HEK293 (cell line): ENCODE measurements at regions not wholly inside any gene's neighbourhood (a gene's known extent, or its start where the extent isn't known, plus 50 kb on each side); places are given as distances from the start of the nearest gene placed in this dataset.

Experiments used
- MYNN ChIP-seq: fragments of 450-650 bp; formaldehyde crosslinking; IDR thresholded peaks from 2 replicates; pipeline ENCODE4 v1.5.1; 2016; ENCODE audit warnings: missing biosample characterization, missing genetic modification characterization, borderline replicate concordance
- OSR2 ChIP-seq: fragments of 450-650 bp; formaldehyde crosslinking; IDR thresholded peaks from 2 replicates; pipeline ENCODE4 v1.5.1; 2016; ENCODE audit warnings: missing biosample characterization, missing genetic modification characterization
- TRIM28 ChIP-seq: IDR thresholded peaks from 2 replicates; pipeline ENCODE4 v1.6.1; 2011; ENCODE audit warnings: low read length, control low read depth, borderline replicate concordance
- ZBTB44 ChIP-seq: fragments of 450-650 bp; IDR thresholded peaks from 2 replicates; pipeline ENCODE4 v1.5.1; 2018; ENCODE audit warnings: missing biosample characterization, mild to moderate bottlenecking, missing genetic modification characterization
- ZBTB48 ChIP-seq: fragments of 450-650 bp; formaldehyde crosslinking; IDR thresholded peaks from 2 replicates; pipeline ENCODE4 v1.5.1; 2016; ENCODE audit warnings: missing biosample characterization, missing genetic modification characterization
- ZNF138 ChIP-seq: fragments of 450-650 bp; formaldehyde crosslinking; IDR thresholded peaks from 2 replicates; pipeline ENCODE4 v1.5.1; 2016; ENCODE audit warnings: missing biosample characterization, missing genetic modification characterization, borderline replicate concordance
- ZNF140 ChIP-seq: fragments of 450-650 bp; formaldehyde crosslinking; IDR thresholded peaks from 2 replicates; pipeline ENCODE4 v1.5.1; 2016; ENCODE audit warnings: missing biosample characterization, missing genetic modification characterization
- ZNF280C ChIP-seq: fragments of 450-650 bp; formaldehyde crosslinking; IDR thresholded peaks from 2 replicates; pipeline ENCODE4 v1.5.1; 2016; ENCODE audit warnings: missing biosample characterization, missing genetic modification characterization
- ZNF292 ChIP-seq: fragments of 450-650 bp; formaldehyde crosslinking; IDR thresholded peaks from 2 replicates; pipeline ENCODE4 v1.5.1; 2016; ENCODE audit warnings: low read depth, missing biosample characterization, missing genetic modification characterization, borderline replicate concordance
- ZNF747 ChIP-seq: fragments of 450-650 bp; formaldehyde crosslinking; IDR thresholded peaks from 2 replicates; pipeline ENCODE4 v1.5.1; 2016; ENCODE audit warnings: missing biosample characterization, missing genetic modification characterization
- TF ChIP-seq, protein P1 (sequence below): fragments of 450-650 bp; formaldehyde crosslinking; IDR thresholded peaks from 2 replicates; pipeline ENCODE4 v1.5.1; 2016; ENCODE audit warnings: missing biosample characterization, missing genetic modification characterization

- no peak for TF ChIP-seq ZBTB44 (tag by site-specific recombination)
- TF ChIP-seq, protein P1, sequence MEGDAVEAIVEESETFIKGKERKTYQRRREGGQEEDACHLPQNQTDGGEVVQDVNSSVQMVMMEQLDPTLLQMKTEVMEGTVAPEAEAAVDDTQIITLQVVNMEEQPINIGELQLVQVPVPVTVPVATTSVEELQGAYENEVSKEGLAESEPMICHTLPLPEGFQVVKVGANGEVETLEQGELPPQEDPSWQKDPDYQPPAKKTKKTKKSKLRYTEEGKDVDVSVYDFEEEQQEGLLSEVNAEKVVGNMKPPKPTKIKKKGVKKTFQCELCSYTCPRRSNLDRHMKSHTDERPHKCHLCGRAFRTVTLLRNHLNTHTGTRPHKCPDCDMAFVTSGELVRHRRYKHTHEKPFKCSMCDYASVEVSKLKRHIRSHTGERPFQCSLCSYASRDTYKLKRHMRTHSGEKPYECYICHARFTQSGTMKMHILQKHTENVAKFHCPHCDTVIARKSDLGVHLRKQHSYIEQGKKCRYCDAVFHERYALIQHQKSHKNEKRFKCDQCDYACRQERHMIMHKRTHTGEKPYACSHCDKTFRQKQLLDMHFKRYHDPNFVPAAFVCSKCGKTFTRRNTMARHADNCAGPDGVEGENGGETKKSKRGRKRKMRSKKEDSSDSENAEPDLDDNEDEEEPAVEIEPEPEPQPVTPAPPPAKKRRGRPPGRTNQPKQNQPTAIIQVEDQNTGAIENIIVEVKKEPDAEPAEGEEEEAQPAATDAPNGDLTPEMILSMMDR (tag by site-specific recombination), result no peak
- no peak for TF ChIP-seq ZNF292 (tag by site-specific recombination)
- no peak for TF ChIP-seq TRIM28
- no peak for TF ChIP-seq ZNF140 (tag by site-specific recombination)
- no peak for TF ChIP-seq MYNN (tag by site-specific recombination)
- no peak for TF ChIP-seq ZNF138 (tag by site-specific recombination)
- no peak for TF ChIP-seq ZBTB48 (tag by site-specific recombination)
- TF ChIP-seq ZNF747 (tag by site-specific recombination), result no peak
- no peak for TF ChIP-seq ZNF280C (tag by site-specific recombination)
- no peak for TF ChIP-seq OSR2
These were observed 184.6 kb downstream of the SNX10 start for GRCh38 chr7:26476271-26476670.
